GM19397 (cell line): ENCODE measurements at regions not wholly inside any gene's neighbourhood (a gene's known extent, or its start where the extent isn't known, plus 50 kb on each side); places are given as distances from the start of the nearest gene placed in this dataset.
"Not testable (repeated sequence)": the region's sequence is repeated elsewhere in the genome, so short reads cannot be mapped to it uniquely, and the experiment has no call there.

Experiments
- ATAC-seq: cut with Tn5 transposase; IDR thresholded peaks from one replicate; pipeline ENCODE4 v1.9.1; 2021; ENCODE audit warnings: mild to moderate bottlenecking, moderate library complexity; ENCODE audit not compliant: unreplicated experiment

- not testable (repeated sequence) for ATAC-seq
These were observed 51.9 kb downstream of the DIPK2A start for GRCh38 chr3:144023543-144023942.

GRCh38 chr3:144028798-144029411, 57.3 kb downstream of the DIPK2A start:
- peak; percentile 93 for ATAC-seq

- no peak for ATAC-seq
These were observed 58.1 kb downstream of the DIPK2A start for GRCh38 chr3:144029769-144030168.

GRCh38 chr3:144031938-144032337, 60.3 kb downstream of the DIPK2A start:
- no peak for ATAC-seq

- peak; percentile 39 for ATAC-seq
These were observed 61.1 kb downstream of the DIPK2A start for GRCh38 chr3:144032531-144033239.

GRCh38 chr3:144033240-144033589, 61.6 kb downstream of the DIPK2A start:
- ATAC-seq = no peak

- ATAC-seq = no peak
These were observed 62.2 kb downstream of the DIPK2A start for GRCh38 chr3:144033863-144034262.

- no peak for ATAC-seq
These were observed 63.2 kb downstream of the DIPK2A start for GRCh38 chr3:144034715-144035290.

- no peak for ATAC-seq
These were observed 64.9 kb downstream of the DIPK2A start for GRCh38 chr3:144036498-144036897.

- ATAC-seq = no peak
These were observed 68.0 kb downstream of the DIPK2A start for GRCh38 chr3:144039661-144040060.

- ATAC-seq = no peak
These were observed 70.4 kb downstream of the DIPK2A start for GRCh38 chr3:144041960-144042556.

GRCh38 chr3:144045766-144046165, 74.1 kb downstream of the DIPK2A start:
- ATAC-seq = no peak

- no peak for ATAC-seq
These were observed 77.8 kb downstream of the DIPK2A start for GRCh38 chr3:144049374-144049773.

- ATAC-seq = no peak
These were observed 79.6 kb downstream of the DIPK2A start for GRCh38 chr3:144051211-144051610.

- no peak for ATAC-seq
These were observed 80.7 kb downstream of the DIPK2A start for GRCh38 chr3:144052275-144052674.

GRCh38 chr3:144053121-144053520, 81.5 kb downstream of the DIPK2A start:
- ATAC-seq = no peak

- ATAC-seq = no peak
These were observed 83.1 kb downstream of the DIPK2A start for GRCh38 chr3:144054766-144055165.

- no peak for ATAC-seq
These were observed 84.0 kb downstream of the DIPK2A start for GRCh38 chr3:144055604-144056003.

- ATAC-seq = no peak
These were observed 87.1 kb downstream of the DIPK2A start for GRCh38 chr3:144058713-144059112.

- ATAC-seq = no peak
These were observed 87.9 kb downstream of the DIPK2A start for GRCh38 chr3:144059481-144059880.

GRCh38 chr3:144060881-144061280, 89.3 kb downstream of the DIPK2A start:
- no peak for ATAC-seq

GRCh38 chr3:144063306-144063705, 91.7 kb downstream of the DIPK2A start:
- ATAC-seq = no peak
